ENCODE measurements at regions not wholly inside any gene's neighbourhood (a gene's known extent, or its start where the extent isn't known, plus 50 kb on each side); places are given as distances from the start of the nearest gene placed in this dataset.

- DNase-seq (ENCODE audit: low read depth in 2 of 2) = no peak
- Histone ChIP-seq H3K9ac (ENCODE audit: insufficient read depth, low read length) (no peak overlapping the region), H3K4me1 (ENCODE audit: control insufficient read depth, extremely low read depth, insufficient read depth, low read length) (no peaks in the 10 kb centered on the region), H3K27ac (ENCODE audit: insufficient read depth, low read length) (no peak overlapping the region), H4K20me1 (ENCODE audit: control insufficient read depth, extremely low read depth, insufficient read depth, low read length) (no peaks in the 10 kb centered on the region), H3K79me2 (ENCODE audit: control insufficient read depth, insufficient read depth, low read length) (no peaks in the 10 kb centered on the region), H3K27me3 (ENCODE audit: control insufficient read depth, insufficient read depth, low read length) (peaks cover 2% of the 10 kb centered on the region), H3K4me2 (ENCODE audit: extremely low read depth, insufficient read depth, low read length) (no peak overlapping the region), H2AFZ (ENCODE audit: low read length) (no peak overlapping the region), H3K9me3 (ENCODE audit: control insufficient read depth, insufficient read depth, low read depth, low read length) (no peaks in the 10 kb centered on the region), H3K36me3 (ENCODE audit: control insufficient read depth, insufficient read depth, low read length) (no peaks in the 10 kb centered on the region), H3K4me3 (replicated peaks in 1 of 4; ENCODE audit: control extremely low read depth in 1 of 4, insufficient read depth in 1 of 4, low read depth in 3 of 4, low read length in 4 of 4) (no peak overlapping the region)
- TF ChIP-seq EZH2 (IDR thresholded peaks at IDR 0.05; ENCODE audit: low read length, missing control alignments) (no peak), CTCF (conservative IDR thresholded peaks at IDR 0.05 in 1 of 2, IDR thresholded peaks at IDR 0.05 in 1 of 2; ENCODE audit: low read depth in 1 of 2, low read length in 2 of 2) (no peak)
These were observed 286.7 kb downstream of the SHOX2 start for GRCh38 chr3:157819270-157820156.

- H2AFZ ChIP-seq (ENCODE audit: low read length) = no peak overlapping the region
- no peaks in the 10 kb centered on the region for H3K4me1 ChIP-seq (ENCODE audit: control insufficient read depth, extremely low read depth, insufficient read depth, low read length)
- H4K20me1 ChIP-seq (ENCODE audit: control insufficient read depth, extremely low read depth, insufficient read depth, low read length) = no peaks in the 10 kb centered on the region
- no peak overlapping the region for H3K27ac ChIP-seq (ENCODE audit: insufficient read depth, low read length)
- no peak overlapping the region for H3K4me2 ChIP-seq (ENCODE audit: extremely low read depth, insufficient read depth, low read length)
- H3K9me3 ChIP-seq (ENCODE audit: control insufficient read depth, insufficient read depth, low read depth, low read length) = no peaks in the 10 kb centered on the region
- H3K79me2 ChIP-seq (ENCODE audit: control insufficient read depth, insufficient read depth, low read length) = no peaks in the 10 kb centered on the region
- H3K36me3 ChIP-seq (ENCODE audit: control insufficient read depth, insufficient read depth, low read length) = no peaks in the 10 kb centered on the region
- no peak overlapping the region for H3K9ac ChIP-seq (ENCODE audit: insufficient read depth, low read length)
- H3K27me3 ChIP-seq (ENCODE audit: control insufficient read depth, insufficient read depth, low read length) = peaks cover 2% of the 10 kb centered on the region
- no peak overlapping the region for H3K4me3 ChIP-seq (replicated peaks in 1 of 4; ENCODE audit: control extremely low read depth in 1 of 4, insufficient read depth in 1 of 4, low read depth in 3 of 4, low read length in 4 of 4)
- TF ChIP-seq CTCF (conservative IDR thresholded peaks at IDR 0.05 in 1 of 2, IDR thresholded peaks at IDR 0.05 in 1 of 2; ENCODE audit: low read depth in 1 of 2, low read length in 2 of 2) = no peak
- no peak for TF ChIP-seq EZH2 (IDR thresholded peaks at IDR 0.05; ENCODE audit: low read length, missing control alignments)
- DNase-seq (ENCODE audit: low read depth in 2 of 2) = no peak
These were observed 289.3 kb downstream of the SHOX2 start for GRCh38 chr3:157816896-157817295.

GRCh38 chr3:157816296-157816695 is 289.9 kb downstream of the SHOX2 start:
- Histone ChIP-seq H3K4me3 (replicated peaks in 1 of 4; ENCODE audit: control extremely low read depth in 1 of 4, insufficient read depth in 1 of 4, low read depth in 3 of 4, low read length in 4 of 4) (no peak overlapping the region), H3K4me1 (ENCODE audit: control insufficient read depth, extremely low read depth, insufficient read depth, low read length) (no peaks in the 10 kb centered on the region), H3K27ac (ENCODE audit: insufficient read depth, low read length) (no peak overlapping the region), H3K9me3 (ENCODE audit: control insufficient read depth, insufficient read depth, low read depth, low read length) (no peaks in the 10 kb centered on the region), H4K20me1 (ENCODE audit: control insufficient read depth, extremely low read depth, insufficient read depth, low read length) (no peaks in the 10 kb centered on the region), H3K27me3 (ENCODE audit: control insufficient read depth, insufficient read depth, low read length) (peaks cover 2% of the 10 kb centered on the region), H2AFZ (ENCODE audit: low read length) (no peak overlapping the region), H3K79me2 (ENCODE audit: control insufficient read depth, insufficient read depth, low read length) (no peaks in the 10 kb centered on the region), H3K9ac (ENCODE audit: insufficient read depth, low read length) (no peak overlapping the region), H3K4me2 (ENCODE audit: extremely low read depth, insufficient read depth, low read length) (no peak overlapping the region), H3K36me3 (ENCODE audit: control insufficient read depth, insufficient read depth, low read length) (no peaks in the 10 kb centered on the region)
- no peak for TF ChIP-seq EZH2 (IDR thresholded peaks at IDR 0.05; ENCODE audit: low read length, missing control alignments)
- TF ChIP-seq CTCF (conservative IDR thresholded peaks at IDR 0.05 in 1 of 2, IDR thresholded peaks at IDR 0.05 in 1 of 2; ENCODE audit: low read depth in 1 of 2, low read length in 2 of 2) = no peak
- no peak for DNase-seq (ENCODE audit: low read depth in 2 of 2)
